VCaP (cell line): ENCODE measurements at regions not wholly inside any gene's neighbourhood (a gene's known extent, or its start where the extent isn't known, plus 50 kb on each side); places are given as distances from the start of the nearest gene placed in this dataset.
"Not testable (repeated sequence)": the region's sequence is repeated elsewhere in the genome, so short reads cannot be mapped to it uniquely, and the experiment has no call there.

Experiments used
- H3K27ac ChIP-seq: fragments of 450-650 bp; 2 replicates; pipeline ENCODE4 v1.5.1; 2017
- TF ChIP-seq, protein P1 (sequence below): fragments of 450-650 bp; conservative IDR thresholded peaks from 2 replicates; pipeline ENCODE4 v1.5.1; 2017; ENCODE audit warnings: mild to moderate bottlenecking, moderate library complexity

DNA sequence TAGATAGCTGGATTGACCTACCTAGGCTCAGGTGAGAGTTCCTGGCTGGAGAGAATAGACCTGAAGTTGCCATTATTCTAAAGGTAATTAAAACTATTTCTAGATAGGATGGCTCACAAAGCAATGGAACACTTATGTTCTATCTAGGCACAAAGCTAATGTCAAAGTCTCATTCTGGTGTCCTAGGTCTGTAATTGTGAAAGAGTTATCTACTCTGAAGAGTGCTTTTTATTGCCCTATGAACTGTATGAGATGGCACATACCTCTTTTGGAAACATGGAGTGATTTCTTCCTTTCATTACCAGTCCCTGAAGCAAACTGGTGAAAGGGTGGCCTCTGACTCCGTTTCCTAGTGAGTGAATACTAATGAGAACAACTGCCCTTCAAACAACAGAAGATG, 80.3 kb downstream of the MTNR1B start:
- TF ChIP-seq, protein P1, sequence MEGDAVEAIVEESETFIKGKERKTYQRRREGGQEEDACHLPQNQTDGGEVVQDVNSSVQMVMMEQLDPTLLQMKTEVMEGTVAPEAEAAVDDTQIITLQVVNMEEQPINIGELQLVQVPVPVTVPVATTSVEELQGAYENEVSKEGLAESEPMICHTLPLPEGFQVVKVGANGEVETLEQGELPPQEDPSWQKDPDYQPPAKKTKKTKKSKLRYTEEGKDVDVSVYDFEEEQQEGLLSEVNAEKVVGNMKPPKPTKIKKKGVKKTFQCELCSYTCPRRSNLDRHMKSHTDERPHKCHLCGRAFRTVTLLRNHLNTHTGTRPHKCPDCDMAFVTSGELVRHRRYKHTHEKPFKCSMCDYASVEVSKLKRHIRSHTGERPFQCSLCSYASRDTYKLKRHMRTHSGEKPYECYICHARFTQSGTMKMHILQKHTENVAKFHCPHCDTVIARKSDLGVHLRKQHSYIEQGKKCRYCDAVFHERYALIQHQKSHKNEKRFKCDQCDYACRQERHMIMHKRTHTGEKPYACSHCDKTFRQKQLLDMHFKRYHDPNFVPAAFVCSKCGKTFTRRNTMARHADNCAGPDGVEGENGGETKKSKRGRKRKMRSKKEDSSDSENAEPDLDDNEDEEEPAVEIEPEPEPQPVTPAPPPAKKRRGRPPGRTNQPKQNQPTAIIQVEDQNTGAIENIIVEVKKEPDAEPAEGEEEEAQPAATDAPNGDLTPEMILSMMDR = no peak
- H3K27ac ChIP-seq = no peak overlapping the region

DNA sequence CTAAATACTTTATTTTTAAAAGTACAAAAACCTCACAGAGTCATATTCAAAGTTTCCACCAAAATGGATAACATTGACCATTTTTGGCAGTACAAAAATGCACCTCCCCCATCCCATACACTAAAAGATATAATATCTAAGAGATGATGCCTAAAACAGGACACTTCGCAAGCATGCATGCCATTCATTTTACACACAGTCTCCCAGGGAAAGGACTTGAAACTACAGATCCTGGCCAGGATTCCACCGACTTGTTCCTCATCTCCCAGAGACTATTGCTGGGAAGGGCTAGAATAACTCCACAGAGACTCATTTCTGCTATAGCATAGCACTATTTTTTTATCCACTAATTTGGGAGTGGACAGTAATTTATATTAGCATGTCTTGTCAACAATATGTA, 81.7 kb downstream of the MTNR1B start:
- H3K27ac ChIP-seq = no peak overlapping the region

DNA sequence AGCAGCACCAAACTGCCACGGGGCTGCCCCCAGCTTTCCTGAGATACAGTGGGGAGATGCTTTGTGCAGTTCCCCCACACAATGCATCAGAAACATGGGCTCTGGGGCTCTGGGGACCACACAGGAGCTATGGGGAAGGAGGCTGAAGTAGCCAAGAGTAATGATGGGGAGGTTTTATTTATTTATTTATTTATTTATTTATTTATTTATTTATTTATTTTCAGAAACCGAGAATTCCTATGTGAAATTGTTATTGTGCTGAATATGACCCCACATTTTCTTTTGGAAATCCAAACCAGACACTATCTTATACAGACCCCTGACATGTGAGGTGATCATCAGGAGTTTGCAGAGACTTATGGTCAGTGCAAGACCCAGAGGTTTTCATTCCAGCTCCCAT, 84.4 kb downstream of the MTNR1B start:
- TF ChIP-seq, protein P1 = no peak
- no peak overlapping the region for H3K27ac ChIP-seq

More for the DNA sequence above, 81.7 kb downstream of the MTNR1B start:
- TF ChIP-seq, protein P1 = no peak

DNA sequence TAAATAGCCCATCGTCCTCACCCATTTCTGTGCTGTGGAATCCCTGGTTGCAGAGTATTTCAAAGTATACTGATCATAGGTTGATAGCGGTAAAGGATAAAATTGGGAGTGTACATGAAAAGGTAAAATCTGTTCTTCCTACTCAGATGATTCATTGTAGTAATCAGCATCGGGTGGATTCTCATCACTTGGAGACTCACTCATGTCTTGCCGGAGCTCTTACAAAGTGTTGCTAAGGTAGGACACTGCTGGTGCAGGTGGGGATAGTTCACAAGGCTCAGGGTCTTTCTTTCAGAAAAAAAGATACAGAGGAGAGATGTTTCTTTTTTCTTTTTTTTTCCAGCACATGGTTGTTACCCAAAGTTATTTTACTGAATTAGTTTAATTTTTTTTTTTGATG, 84.8 kb downstream of the MTNR1B start:
- TF ChIP-seq, protein P1 = no peak

DNA sequence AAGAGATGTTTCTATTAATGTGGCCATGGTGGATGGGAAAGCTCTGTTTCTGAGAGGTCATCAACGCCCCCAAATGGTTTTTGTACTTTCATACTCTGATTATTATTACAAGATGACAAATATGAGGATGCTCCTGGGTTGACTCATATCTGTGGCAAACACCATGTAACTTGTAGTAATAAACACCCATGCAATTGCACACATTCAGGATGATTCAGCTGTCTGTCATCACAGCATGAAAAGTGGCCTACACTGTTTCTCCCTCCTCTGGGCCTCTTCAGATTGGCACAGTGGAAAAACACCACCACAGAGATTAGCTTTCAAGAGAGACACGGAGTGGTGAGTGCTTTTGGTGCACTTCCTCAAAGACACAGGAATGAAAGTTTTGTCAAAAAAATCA, 85.4 kb downstream of the MTNR1B start:
- no peak overlapping the region for H3K27ac ChIP-seq
- TF ChIP-seq, protein P1 = no peak

More for the DNA sequence above, 84.8 kb downstream of the MTNR1B start:
- H3K27ac ChIP-seq = no peak overlapping the region

DNA sequence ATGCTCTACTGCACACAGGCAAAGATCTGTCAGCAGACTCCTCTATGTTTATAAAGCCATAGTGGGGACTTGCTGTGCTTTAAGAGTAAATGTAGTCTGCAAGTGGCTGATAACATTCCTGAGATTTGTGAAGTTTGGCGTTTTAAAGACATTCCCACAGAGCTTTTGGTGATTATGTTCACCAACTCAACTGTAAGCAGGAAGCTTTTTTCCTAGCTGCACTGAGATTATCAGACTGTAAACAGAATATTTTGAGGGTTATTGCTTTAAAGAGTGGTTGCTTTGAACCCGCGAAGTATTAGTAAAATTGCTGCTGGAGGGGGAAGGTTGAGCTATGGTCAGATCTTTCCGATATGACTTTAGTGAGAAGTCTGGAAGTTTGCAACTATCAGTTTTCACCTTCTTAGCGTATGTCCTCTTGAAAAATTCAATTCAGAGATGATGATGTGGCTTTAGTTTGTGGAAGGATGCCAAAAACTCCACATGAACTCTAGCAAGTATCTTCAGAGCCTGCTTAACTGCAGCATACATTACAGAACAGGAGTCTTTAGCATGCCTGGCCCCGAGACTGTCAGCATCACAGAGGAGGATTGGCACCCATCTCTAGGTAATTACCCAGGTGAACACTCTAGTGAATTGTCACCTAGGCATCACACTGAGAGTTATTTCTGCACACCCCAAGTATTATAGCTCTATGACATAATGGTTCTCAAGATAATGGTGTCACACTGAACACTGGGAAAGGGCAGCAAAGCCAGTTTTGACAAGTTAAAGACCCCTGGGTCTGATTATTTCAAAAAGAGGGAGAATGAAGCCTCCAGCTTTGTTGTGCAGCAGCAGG, 89.9 kb downstream of the MTNR1B start:
- TF ChIP-seq, protein P1 = no peak
- peak overlapping the region; percentile 47 for H3K27ac ChIP-seq

DNA sequence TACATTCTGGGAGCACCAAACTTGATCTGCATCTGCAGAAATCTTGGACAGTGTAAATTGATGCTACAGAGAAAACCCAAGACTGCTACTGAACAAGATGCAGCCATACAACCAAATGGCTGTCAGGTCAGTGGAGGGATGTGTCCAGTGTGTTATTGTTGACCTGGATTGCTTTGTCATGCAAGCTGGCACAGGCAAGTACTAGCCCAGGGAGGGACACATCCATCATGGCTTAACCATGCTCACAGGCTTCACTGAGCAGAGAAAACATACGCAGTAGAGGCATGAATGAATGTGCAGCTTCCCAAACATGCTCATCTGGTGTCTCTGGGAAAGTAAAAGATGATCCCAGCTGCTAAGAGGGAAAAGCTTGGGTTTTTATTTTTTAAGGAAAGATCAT, 93.6 kb downstream of the MTNR1B start:
- H3K27ac ChIP-seq = no peak overlapping the region
- TF ChIP-seq, protein P1 = no peak

DNA sequence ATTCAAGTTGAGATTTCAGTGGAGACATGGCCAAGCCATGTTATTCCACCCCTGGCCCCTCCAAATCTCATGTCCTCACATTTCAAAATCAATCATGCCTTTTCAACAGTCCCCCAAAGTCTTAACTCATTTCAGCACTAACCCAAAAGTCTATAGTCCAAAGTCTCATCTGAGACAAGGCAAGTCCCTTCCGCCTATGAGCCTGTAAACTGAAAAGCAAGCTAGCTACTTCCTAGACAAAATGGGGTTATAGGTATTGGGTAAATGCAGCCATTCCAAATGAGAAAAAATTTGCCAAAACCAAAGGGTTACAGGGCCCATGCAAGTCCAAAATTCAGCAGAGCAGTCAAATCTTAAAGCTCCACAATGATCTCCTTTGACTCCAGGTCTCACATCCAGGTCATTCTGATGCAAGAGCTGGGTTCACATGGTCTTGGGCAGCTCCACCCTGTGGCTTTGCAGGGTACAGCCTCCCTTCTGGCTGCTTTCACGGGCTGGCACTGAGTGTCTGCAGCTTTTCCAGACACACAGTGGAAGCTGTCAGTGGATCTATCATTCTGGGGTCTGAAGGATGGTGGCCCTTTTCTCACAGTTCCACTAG, 95.7 kb downstream of the MTNR1B start:
- not testable (repeated sequence) for H3K27ac ChIP-seq
